ENCODE measurements at regions not wholly inside any gene's neighbourhood (a gene's known extent, or its start where the extent isn't known, plus 50 kb on each side); places are given as distances from the start of the nearest gene placed in this dataset.

DNA sequence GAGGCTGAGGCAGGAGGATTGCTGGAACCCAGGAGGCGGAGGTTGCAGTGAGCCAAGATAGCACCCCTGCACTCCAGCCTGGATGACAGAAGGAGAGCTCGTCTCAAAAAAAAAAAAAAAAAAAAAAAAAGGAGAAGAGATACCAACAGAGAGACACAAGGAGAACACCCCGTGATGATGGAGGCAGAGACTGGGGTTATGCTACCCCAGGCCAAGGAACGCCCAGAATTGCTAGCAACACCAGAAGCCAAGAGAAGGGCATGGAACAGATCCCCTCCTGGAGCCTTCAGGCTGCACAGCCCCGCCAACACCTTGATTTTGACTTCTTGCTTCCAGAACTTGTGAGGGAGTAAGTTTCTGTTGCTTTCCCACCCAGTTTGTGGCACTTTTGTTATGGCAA lies 148.0 kb upstream of the FOXN3 start:
- no peak overlapping the region for H3K27ac ChIP-seq
- intact Hi-C loops (cut with DNase I), result no loop called here

DNA sequence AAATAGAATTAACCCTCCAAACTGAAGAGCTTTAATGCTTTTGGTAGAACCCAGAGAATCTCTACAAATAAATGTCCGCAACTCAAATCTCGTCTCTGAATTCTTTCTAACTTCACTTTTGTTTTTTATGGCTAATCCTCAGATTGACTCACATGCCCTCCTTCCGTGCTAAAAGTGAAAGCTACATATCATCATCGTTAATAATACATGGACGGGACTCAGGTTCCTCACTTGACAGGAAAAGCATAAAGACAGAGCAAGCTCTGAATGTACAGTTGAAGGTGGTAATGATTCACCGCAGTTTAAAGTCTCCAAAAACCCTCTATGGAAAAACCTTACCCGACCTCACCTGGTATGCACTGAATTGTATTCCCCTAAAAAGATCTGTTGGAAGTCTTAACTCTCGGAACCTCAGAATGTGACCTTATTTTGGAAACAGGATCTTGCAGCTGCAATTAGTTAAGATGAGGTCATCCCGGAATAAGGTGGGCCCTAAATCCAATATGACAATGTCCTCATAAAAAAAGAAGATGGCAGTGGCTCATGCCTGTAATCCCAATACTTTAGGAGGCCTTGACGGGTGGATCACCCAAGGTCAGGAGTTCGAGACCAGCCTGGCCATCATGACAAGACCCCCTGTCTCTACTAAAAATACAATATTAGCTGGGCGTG lies 147.4 kb upstream of the FOXN3 start:
- no peaks in the 10 kb centered on the region for H3K4me1 ChIP-seq
- H3K36me3 ChIP-seq, result no peaks in the 10 kb centered on the region
- DNase-seq (ENCODE audit: extremely low spot score in 2 of 2), result no peak
- H3K9me3 ChIP-seq, result no peaks in the 10 kb centered on the region
- no peak overlapping the region for H3K4me3 ChIP-seq
- no peaks in the 10 kb centered on the region for H3K27me3 ChIP-seq
- no peak for TF ChIP-seq POLR2A (IDR thresholded peaks at IDR 0.05)
- no peak for TF ChIP-seq POLR2AphosphoS5 (IDR thresholded peaks at IDR 0.05; ENCODE audit: insufficient read depth in 1 of 2, low read depth in 1 of 2)
- TF ChIP-seq, protein P1, sequence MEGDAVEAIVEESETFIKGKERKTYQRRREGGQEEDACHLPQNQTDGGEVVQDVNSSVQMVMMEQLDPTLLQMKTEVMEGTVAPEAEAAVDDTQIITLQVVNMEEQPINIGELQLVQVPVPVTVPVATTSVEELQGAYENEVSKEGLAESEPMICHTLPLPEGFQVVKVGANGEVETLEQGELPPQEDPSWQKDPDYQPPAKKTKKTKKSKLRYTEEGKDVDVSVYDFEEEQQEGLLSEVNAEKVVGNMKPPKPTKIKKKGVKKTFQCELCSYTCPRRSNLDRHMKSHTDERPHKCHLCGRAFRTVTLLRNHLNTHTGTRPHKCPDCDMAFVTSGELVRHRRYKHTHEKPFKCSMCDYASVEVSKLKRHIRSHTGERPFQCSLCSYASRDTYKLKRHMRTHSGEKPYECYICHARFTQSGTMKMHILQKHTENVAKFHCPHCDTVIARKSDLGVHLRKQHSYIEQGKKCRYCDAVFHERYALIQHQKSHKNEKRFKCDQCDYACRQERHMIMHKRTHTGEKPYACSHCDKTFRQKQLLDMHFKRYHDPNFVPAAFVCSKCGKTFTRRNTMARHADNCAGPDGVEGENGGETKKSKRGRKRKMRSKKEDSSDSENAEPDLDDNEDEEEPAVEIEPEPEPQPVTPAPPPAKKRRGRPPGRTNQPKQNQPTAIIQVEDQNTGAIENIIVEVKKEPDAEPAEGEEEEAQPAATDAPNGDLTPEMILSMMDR (IDR thresholded peaks at IDR 0.05), result no peak
- intact Hi-C loops (cut with DNase I), result no loop called here
- no peak overlapping the region for H3K27ac ChIP-seq

More for the DNA sequence above, 148.0 kb upstream of the FOXN3 start:
- Histone ChIP-seq H3K4me1 (no peaks in the 10 kb centered on the region), H3K4me3 (no peak overlapping the region), H3K36me3 (no peaks in the 10 kb centered on the region), H3K9me3 (no peaks in the 10 kb centered on the region), H3K27me3 (no peaks in the 10 kb centered on the region)
- no peak for DNase-seq (ENCODE audit: extremely low spot score in 2 of 2)
- TF ChIP-seq POLR2AphosphoS5 (IDR thresholded peaks at IDR 0.05; ENCODE audit: insufficient read depth in 1 of 2, low read depth in 1 of 2), result no peak
- TF ChIP-seq POLR2A (IDR thresholded peaks at IDR 0.05), result no peak

DNA sequence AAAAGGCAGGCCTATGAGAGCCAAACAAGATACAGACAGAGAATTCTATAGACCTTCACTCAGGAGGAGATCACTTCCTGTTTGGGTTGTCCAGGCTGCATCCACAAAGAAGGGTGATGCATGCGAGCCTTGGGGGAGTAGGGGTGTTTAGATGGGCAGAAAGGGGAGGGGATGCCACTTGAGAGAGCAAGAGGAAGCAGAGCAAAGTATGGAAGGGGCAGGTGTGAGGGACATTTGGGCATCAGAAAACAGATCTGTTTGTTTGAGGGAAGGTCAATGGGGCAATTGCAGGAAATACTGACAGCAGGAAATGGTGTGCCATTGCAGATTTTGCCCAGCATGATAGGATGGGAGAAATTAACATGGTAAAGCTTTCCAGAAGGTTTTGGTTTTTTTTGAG lies 146.4 kb upstream of the FOXN3 start:
- Histone ChIP-seq H3K27me3 (no peaks in the 10 kb centered on the region), H3K36me3 (no peaks in the 10 kb centered on the region), H3K9me3 (no peaks in the 10 kb centered on the region), H3K4me1 (no peaks in the 10 kb centered on the region), H3K27ac (no peak overlapping the region), H3K4me3 (no peak overlapping the region)
- intact Hi-C loops (cut with DNase I), result no loop called here
- TF ChIP-seq POLR2A (IDR thresholded peaks at IDR 0.05) (no peak), POLR2AphosphoS5 (IDR thresholded peaks at IDR 0.05; ENCODE audit: insufficient read depth in 1 of 2, low read depth in 1 of 2) (no peak)
- TF ChIP-seq, protein P1 (IDR thresholded peaks at IDR 0.05), result no peak
- DNase-seq (ENCODE audit: extremely low spot score in 2 of 2), result no peak

DNA sequence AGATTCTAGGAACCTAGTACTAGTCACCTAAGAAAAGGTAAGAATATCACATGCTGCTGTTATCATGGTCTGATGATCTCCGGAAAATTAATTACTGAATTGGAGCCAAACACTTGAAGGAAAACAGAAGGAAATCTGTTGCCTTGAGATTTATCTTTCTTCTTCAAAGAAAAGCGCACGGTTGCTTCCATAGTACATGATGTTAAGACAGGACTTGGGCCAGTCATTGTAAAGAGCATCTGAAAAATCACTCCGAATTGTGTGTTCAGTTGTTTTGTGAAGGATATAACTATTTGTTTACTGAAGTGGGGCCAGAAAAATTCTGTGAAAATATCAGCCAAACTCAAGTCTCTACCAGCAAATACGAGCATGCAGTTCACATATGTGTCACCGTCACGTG lies 134.9 kb upstream of the FOXN3 start:
- no peaks in the 10 kb centered on the region for H3K9me3 ChIP-seq
- no peak overlapping the region for H3K27ac ChIP-seq
- H3K36me3 ChIP-seq, result no peaks in the 10 kb centered on the region
- intact Hi-C loops (cut with DNase I), result no loop called here
- no peaks in the 10 kb centered on the region for H3K4me1 ChIP-seq
- H3K27me3 ChIP-seq, result no peaks in the 10 kb centered on the region
- DNase-seq (ENCODE audit: extremely low spot score in 2 of 2), result no peak
- H3K4me3 ChIP-seq, result no peak overlapping the region
- TF ChIP-seq POLR2A (IDR thresholded peaks at IDR 0.05), result no peak
- TF ChIP-seq POLR2AphosphoS5 (IDR thresholded peaks at IDR 0.05; ENCODE audit: insufficient read depth in 1 of 2, low read depth in 1 of 2), result no peak
- TF ChIP-seq, protein P1 (IDR thresholded peaks at IDR 0.05), result no peak

DNA sequence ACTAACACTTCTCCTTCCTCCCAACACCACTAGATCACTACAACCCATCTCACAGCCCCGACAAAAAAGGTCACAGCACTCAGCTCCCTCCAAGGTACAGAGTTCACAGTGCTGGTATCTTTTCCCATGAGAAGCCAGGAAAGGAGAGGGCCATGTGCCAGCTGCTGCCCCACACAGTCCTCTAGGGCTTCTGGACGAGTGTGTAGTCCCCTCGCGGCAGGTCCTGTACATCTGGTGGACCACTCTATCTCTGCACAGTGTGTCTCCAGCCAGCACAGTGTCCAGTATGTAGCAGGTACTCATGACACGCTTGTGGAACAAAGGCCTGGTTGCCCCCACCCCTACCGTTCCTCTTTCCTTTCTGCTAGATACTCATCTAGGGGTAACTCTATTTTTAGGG lies 134.4 kb upstream of the FOXN3 start:
- Histone ChIP-seq H3K4me3 (no peak overlapping the region), H3K27ac (no peak overlapping the region), H3K4me1 (no peaks in the 10 kb centered on the region), H3K36me3 (no peaks in the 10 kb centered on the region), H3K27me3 (no peaks in the 10 kb centered on the region), H3K9me3 (no peaks in the 10 kb centered on the region)
- intact Hi-C loops (cut with DNase I), result no loop called here
- TF ChIP-seq, protein P1 (IDR thresholded peaks at IDR 0.05), result no peak
- no peak for TF ChIP-seq POLR2A (IDR thresholded peaks at IDR 0.05)
- TF ChIP-seq POLR2AphosphoS5 (IDR thresholded peaks at IDR 0.05; ENCODE audit: insufficient read depth in 1 of 2, low read depth in 1 of 2), result no peak
- no peak for DNase-seq (ENCODE audit: extremely low spot score in 2 of 2)

Measured in vagina (tissue), 2 donors.